A673 (cell line): ENCODE measurements at regions not wholly inside any gene's neighbourhood (a gene's known extent, or its start where the extent isn't known, plus 50 kb on each side); places are given as distances from the start of the nearest gene placed in this dataset.

Experiments used
- BruUV-seq: library from RNA; stranded (reverse); fragments of 400-500 nt; replicated peaks from 2 replicates; lab custom pipeline; 2021; lab: Mats Ljungman, UMichigan
- CTCF ChIA-PET: fragments of 300-600 bp; sonication (Branson Sonifier 250); formaldehyde crosslinking; loops from one replicate; lab custom pipeline; 2022; ENCODE audit warnings: antibody characterized with exemption; lab: Charles Lee
- POLR2A ChIA-PET: fragments of 300-600 bp; sonication (Branson Sonifier 250); formaldehyde crosslinking; loops from one replicate; lab custom pipeline; 2022; ENCODE audit warnings: antibody characterized with exemption; ENCODE audit not compliant: low non-redundant PET; lab: Charles Lee
- DNase-seq: peaks from one replicate; pipeline ENCODE4 v3.0.0-alpha.2; 2015; ENCODE audit warnings: low spot score
- H3K27ac ChIP-seq: fragments of 200-600 bp; sonication (generic); 2 replicates; pipeline ENCODE4 v1.5.1; 2016; ENCODE audit warnings: mixed run types, low read depth, mild to moderate bottlenecking, mixed read lengths, antibody characterized with exemption, low read length; ENCODE audit not compliant: poor library complexity, severe bottlenecking
- H3K27me3 ChIP-seq: fragments of 200-600 bp; sonication (generic); replicated peaks from 2 replicates; pipeline ENCODE4 v1.6.1; 2017; ENCODE audit warnings: mixed run types, low read depth, mild to moderate bottlenecking, mixed read lengths, antibody characterized with exemption, low read length; ENCODE audit not compliant: insufficient read depth, poor library complexity
- H3K36me3 ChIP-seq: fragments of 200-600 bp; sonication (generic); 2 replicates; pipeline ENCODE4 v1.6.1; 2016; ENCODE audit warnings: mixed run types, mild to moderate bottlenecking, mixed read lengths, antibody characterized with exemption, low read length; ENCODE audit not compliant: insufficient read depth, poor library complexity, severe bottlenecking
- H3K4me1 ChIP-seq: fragments of 200-600 bp; sonication (generic); 2 replicates; pipeline ENCODE4 v1.6.1; 2017; ENCODE audit warnings: mixed run types, mild to moderate bottlenecking, mixed read lengths, antibody characterized with exemption, low read length; ENCODE audit not compliant: insufficient read depth, poor library complexity, severe bottlenecking
- H3K4me3 ChIP-seq: fragments of 200-600 bp; sonication (generic); 2 replicates; pipeline ENCODE4 v1.5.1; 2016; ENCODE audit warnings: low read depth, mixed run types, mild to moderate bottlenecking, mixed read lengths, low read length; ENCODE audit not compliant: poor library complexity, severe bottlenecking
- H3K9me3 ChIP-seq: fragments of 200-600 bp; sonication (generic); 2 replicates; pipeline ENCODE4 v1.6.1; 2016; ENCODE audit warnings: mixed run types, low read depth, mild to moderate bottlenecking, mixed read lengths, antibody characterized with exemption, low read length; ENCODE audit not compliant: poor library complexity, severe bottlenecking
- CTCF ChIP-seq: fragments of 300-800, 200-600 bp; sonication (generic); conservative IDR thresholded peaks from 2 replicates; pipeline ENCODE4 v1.5.1; 2017; ENCODE audit warnings: low read depth, mild to moderate bottlenecking, antibody characterized with exemption, low read length, moderate library complexity, mixed read lengths
- EZH2 ChIP-seq: fragments of 200-600 bp; sonication (generic); IDR thresholded peaks from 2 replicates; pipeline ENCODE4 v1.6.1; 2017; ENCODE audit warnings: borderline replicate concordance, low read depth, mild to moderate bottlenecking, mixed read lengths, antibody characterized with exemption, low read length; ENCODE audit not compliant: poor library complexity, severe bottlenecking
- intact Hi-C: fragments of 100-400 bp; cut with micrococcal nuclease; formaldehyde crosslinking; loops from one replicate; pipeline ENCODE4 v1.10.0; 2022; ENCODE audit not compliant: unreplicated experiment

DNA sequence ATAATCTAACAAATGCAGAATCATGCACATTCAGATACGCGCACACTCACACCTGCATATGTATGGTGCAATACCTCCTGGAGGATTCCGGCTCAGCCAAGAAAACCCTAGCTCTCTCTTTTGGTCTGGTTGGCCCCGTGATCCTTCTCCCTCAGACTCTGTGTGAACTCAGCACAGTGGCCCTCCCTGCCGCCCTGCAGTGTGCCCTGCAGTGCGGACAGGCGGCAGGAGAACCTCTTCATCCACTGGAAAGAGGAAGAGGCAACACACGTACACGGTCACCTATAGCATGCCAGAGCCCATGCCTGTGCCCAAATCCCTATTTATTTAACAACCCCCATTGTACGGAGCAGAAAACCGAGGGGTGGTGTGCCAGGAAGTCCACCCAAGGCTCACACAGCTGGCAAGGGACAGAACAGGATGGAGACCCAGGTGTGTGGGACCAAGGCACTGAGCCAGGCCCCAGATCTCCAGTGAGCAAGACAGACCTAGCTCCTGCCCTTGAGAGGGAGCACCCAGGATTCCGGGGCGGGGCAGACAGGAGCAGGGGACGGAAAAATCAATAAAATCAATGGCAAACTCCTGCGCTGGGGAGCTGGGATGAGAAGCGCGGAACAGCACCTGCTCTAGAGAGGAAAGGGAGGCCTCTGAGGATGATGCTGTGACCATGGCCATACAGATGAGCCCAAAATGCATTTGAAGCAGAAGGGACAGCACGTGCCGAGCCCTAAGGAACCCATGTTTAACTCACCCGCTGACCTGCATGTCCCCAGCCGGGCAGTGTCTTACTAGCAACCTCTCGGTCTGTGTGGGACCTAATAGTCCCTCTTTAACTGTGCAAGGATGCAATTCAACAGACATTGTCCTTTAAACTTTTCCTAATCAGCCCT is 54.7 kb upstream of the CIBAR2 start:
- H3K27ac ChIP-seq = no peak overlapping the region
- H3K27me3 ChIP-seq = no peaks in the 10 kb centered on the region
- TF ChIP-seq CTCF (no peak), EZH2 (no peak)
- no peak overlapping the region for H3K4me3 ChIP-seq
- H3K36me3 ChIP-seq = no peaks in the 10 kb centered on the region
- DNase-seq = no peak
- ChIA-PET CTCF (no interaction called here), POLR2A (no interaction called here)
- H3K9me3 ChIP-seq = no peaks in the 10 kb centered on the region
- BruUV-seq = no TSS peak
- intact Hi-C loops = no loop called here
- H3K4me1 ChIP-seq = peaks cover 26% of the 10 kb centered on the region

GRCh38 chr16:85167589-85168537 is 55.6 kb upstream of the CIBAR2 start:
- ChIA-PET POLR2A (no interaction called here), CTCF (no interaction called here)
- no TSS peak for BruUV-seq
- TF ChIP-seq CTCF (no peak), EZH2 (no peak)
- peaks cover 29% of the 10 kb centered on the region for H3K4me1 ChIP-seq
- no peaks in the 10 kb centered on the region for H3K36me3 ChIP-seq
- H3K27ac ChIP-seq = no peak overlapping the region
- no peak for DNase-seq
- H3K9me3 ChIP-seq = no peaks in the 10 kb centered on the region
- intact Hi-C loops = no loop called here
- no peaks in the 10 kb centered on the region for H3K27me3 ChIP-seq
- peak overlapping the region; percentile 43 for H3K4me3 ChIP-seq

DNA sequence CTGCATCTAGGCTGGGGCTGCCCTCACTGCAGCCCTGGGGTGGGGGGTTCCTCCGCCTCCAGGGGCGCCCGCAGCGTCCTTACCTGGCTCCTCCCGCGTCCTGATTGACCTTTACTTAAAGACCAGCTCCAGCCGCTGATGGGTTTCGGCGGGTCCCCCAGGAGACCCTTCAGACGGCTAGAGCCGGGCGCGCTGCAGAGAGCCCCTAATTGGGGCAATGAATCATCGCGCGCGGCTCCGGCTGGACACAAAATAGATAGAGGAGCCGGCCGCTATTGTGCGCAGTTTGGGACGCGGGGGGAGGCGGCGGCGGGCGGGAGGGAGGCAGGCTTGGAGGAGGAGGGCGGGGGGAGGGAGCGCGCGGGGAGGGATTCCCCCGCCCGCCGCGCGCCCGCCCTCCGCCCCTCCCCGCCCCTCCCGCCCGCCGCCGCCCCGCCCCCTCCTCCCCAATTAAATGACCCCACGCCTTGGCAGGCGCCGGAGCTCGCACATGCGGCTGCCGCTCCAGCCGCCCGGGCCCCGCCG is 56.5 kb upstream of the CIBAR2 start:
- Histone ChIP-seq H3K4me3 (peak overlapping the region; percentile 43), H3K27ac (no peak overlapping the region), H3K4me1 (peaks cover 38% of the 10 kb centered on the region), H3K27me3 (no peaks in the 10 kb centered on the region), H3K9me3 (no peaks in the 10 kb centered on the region), H3K36me3 (no peaks in the 10 kb centered on the region)
- intact Hi-C loops = no loop called here
- ChIA-PET POLR2A (no interaction called here), CTCF (no interaction called here)
- no peak for TF ChIP-seq EZH2
- TF ChIP-seq CTCF = no peak
- no TSS peak for BruUV-seq
- peak; percentile 84 for DNase-seq
